Cardiac septum (tissue), 1 donor: ENCODE measurements at regions not wholly inside any gene's neighbourhood (a gene's known extent, or its start where the extent isn't known, plus 50 kb on each side); places are given as distances from the start of the nearest gene placed in this dataset.

Experiments used
- DNase-seq: peaks from one replicate; pipeline ENCODE4 v3.0.0-alpha.2; 2020; ENCODE audit warnings: low spot score
- intact Hi-C: fragments of 100-400 bp; cut with DNase I; formaldehyde crosslinking; loops from one replicate; pipeline ENCODE4 v1.14.0; 2022
- donor health status: DM: no; HTN: no; CAD: no.

- no peak for DNase-seq
- intact Hi-C loops: no loop called here
Observed at GRCh38 chrX:13911586-13911985, 94.7 kb upstream of the GPM6B start.

- DNase-seq: no peak
- intact Hi-C loops: no loop called here
Observed at GRCh38 chrX:13906093-13906492, 89.2 kb upstream of the GPM6B start.

- intact Hi-C loops: no loop called here
- no peak for DNase-seq
Observed at GRCh38 chrX:13903405-13903804, 86.5 kb upstream of the GPM6B start.

- intact Hi-C loops: no loop called here
- no peak for DNase-seq
Observed at GRCh38 chrX:13902406-13902805, 85.5 kb upstream of the GPM6B start.

GRCh38 chrX:13901354-13901753 is 84.5 kb upstream of the GPM6B start:
- intact Hi-C loops: no loop called here
- no peak for DNase-seq

GRCh38 chrX:13900351-13900750 is 83.5 kb upstream of the GPM6B start:
- intact Hi-C loops: no loop called here
- no peak for DNase-seq

- DNase-seq: no peak
- intact Hi-C loops: loop anchor here (10.0 kb wide), 1 partner anchor 245 kb away; the partner anchor contains the start of gene TCEANC
Observed at GRCh38 chrX:13899607-13900006, 82.7 kb upstream of the GPM6B start.

- no peak for DNase-seq
- intact Hi-C loops: loop anchor here (10.0 kb wide), 1 partner anchor 244 kb away; the partner anchor contains the start of gene TCEANC
Observed at GRCh38 chrX:13898603-13899002, 81.7 kb upstream of the GPM6B start.

- intact Hi-C loops: loop anchor here (10.0 kb wide), 1 partner anchor 243 kb away; the partner anchor contains the start of gene TCEANC
- no peak for DNase-seq
Observed at GRCh38 chrX:13898083-13898482, 81.2 kb upstream of the GPM6B start.

GRCh38 chrX:13897566-13897965 is 80.7 kb upstream of the GPM6B start:
- intact Hi-C loops: loop anchor here (10.0 kb wide), 1 partner anchor 243 kb away; the partner anchor contains the start of gene TCEANC
- no peak for DNase-seq

GRCh38 chrX:13894888-13895565 is 78.1 kb upstream of the GPM6B start:
- no peak for DNase-seq
- intact Hi-C loops: loop anchor here (10.0 kb wide), 1 partner anchor 240 kb away; the partner anchor contains the start of gene TCEANC

GRCh38 chrX:13893826-13894225 is 76.9 kb upstream of the GPM6B start:
- intact Hi-C loops: loop anchor here (10.0 kb wide), 1 partner anchor 239 kb away; the partner anchor contains the start of gene TCEANC
- DNase-seq: no peak

- intact Hi-C loops: loop anchor here (10.0 kb wide), 1 partner anchor 238 kb away; the partner anchor contains the start of gene TCEANC
- DNase-seq: no peak
Observed at GRCh38 chrX:13892856-13893255, 76.0 kb upstream of the GPM6B start.

GRCh38 chrX:13891377-13892140 is 74.7 kb upstream of the GPM6B start:
- no peak for DNase-seq
- intact Hi-C loops: loop anchor here (10.0 kb wide), 1 partner anchor 237 kb away; the partner anchor contains the start of gene TCEANC

GRCh38 chrX:13890806-13891205 is 73.9 kb upstream of the GPM6B start:
- intact Hi-C loops: loop anchor here (10.0 kb wide), 1 partner anchor 236 kb away; the partner anchor contains the start of gene TCEANC
- no peak for DNase-seq

GRCh38 chrX:13888284-13888683 is 71.4 kb upstream of the GPM6B start:
- intact Hi-C loops: no loop called here
- DNase-seq: no peak

- DNase-seq: no peak
- intact Hi-C loops: no loop called here
Observed at GRCh38 chrX:13885591-13885990, 68.7 kb upstream of the GPM6B start.

- intact Hi-C loops: no loop called here
- DNase-seq: no peak
Observed at GRCh38 chrX:13876652-13877051, 59.8 kb upstream of the GPM6B start.

GRCh38 chrX:13875572-13875971 is 58.7 kb upstream of the GPM6B start:
- intact Hi-C loops: no loop called here
- no peak for DNase-seq

GRCh38 chrX:13868591-13868990 is 51.7 kb upstream of the GPM6B start:
- no peak for DNase-seq
- intact Hi-C loops: no loop called here
